HG02973 (cell line): ENCODE measurements at regions not wholly inside any gene's neighbourhood (a gene's known extent, or its start where the extent isn't known, plus 50 kb on each side); places are given as distances from the start of the nearest gene placed in this dataset.
"Not testable (repeated sequence)": the region's sequence is repeated elsewhere in the genome, so short reads cannot be mapped to it uniquely, and the experiment has no call there.

ENCODE experiments used
- ATAC-seq: cut with Tn5 transposase; IDR thresholded peaks from one replicate; pipeline ENCODE4 v1.9.1; 2021; ENCODE audit warnings: moderate library complexity; ENCODE audit not compliant: unreplicated experiment

GRCh38 chr7:119967221-119967620, 305.8 kb upstream of the KCND2 start:
- ATAC-seq: no peak

GRCh38 chr7:119968411-119968810, 304.6 kb upstream of the KCND2 start:
- ATAC-seq: not testable (repeated sequence)

- ATAC-seq: no peak
Observed at GRCh38 chr7:119969054-119969453, 303.9 kb upstream of the KCND2 start.

GRCh38 chr7:119969763-119970162, 303.2 kb upstream of the KCND2 start:
- no peak for ATAC-seq

- no peak for ATAC-seq
Observed at GRCh38 chr7:119974972-119975371, 298.0 kb upstream of the KCND2 start.

- no peak for ATAC-seq
Observed at GRCh38 chr7:119982884-119983283, 290.1 kb upstream of the KCND2 start.

- no peak for ATAC-seq
Observed at GRCh38 chr7:119983468-119983867, 289.5 kb upstream of the KCND2 start.

- no peak for ATAC-seq
Observed at GRCh38 chr7:119984247-119984646, 288.7 kb upstream of the KCND2 start.

GRCh38 chr7:119988401-119988800, 284.6 kb upstream of the KCND2 start:
- ATAC-seq: no peak

- ATAC-seq: no peak
Observed at GRCh38 chr7:119994928-119995327, 278.0 kb upstream of the KCND2 start.

- no peak for ATAC-seq
Observed at GRCh38 chr7:119996634-119997033, 276.3 kb upstream of the KCND2 start.

GRCh38 chr7:119999738-120000475, 273.1 kb upstream of the KCND2 start:
- ATAC-seq: no peak

- no peak for ATAC-seq
Observed at GRCh38 chr7:120005720-120006119, 267.3 kb upstream of the KCND2 start.

- not testable (repeated sequence) for ATAC-seq
Observed at GRCh38 chr7:120014301-120014700, 258.7 kb upstream of the KCND2 start.

GRCh38 chr7:120014925-120015465, 258.0 kb upstream of the KCND2 start:
- ATAC-seq: no peak

- ATAC-seq: no peak
Observed at GRCh38 chr7:120021085-120021484, 251.9 kb upstream of the KCND2 start.

- ATAC-seq: no peak
Observed at GRCh38 chr7:120023494-120024167, 249.3 kb upstream of the KCND2 start.

GRCh38 chr7:120028636-120029035, 244.3 kb upstream of the KCND2 start:
- ATAC-seq: no peak

GRCh38 chr7:120030876-120031275, 242.1 kb upstream of the KCND2 start:
- no peak for ATAC-seq

- no peak for ATAC-seq
Observed at GRCh38 chr7:120033114-120033513, 239.9 kb upstream of the KCND2 start.

GRCh38 chr7:120039138-120039537, 233.8 kb upstream of the KCND2 start:
- no peak for ATAC-seq

GRCh38 chr7:120041798-120042197, 231.2 kb upstream of the KCND2 start:
- no peak for ATAC-seq
